RCC 7860 (cell line): ENCODE measurements at regions not wholly inside any gene's neighbourhood (a gene's known extent, or its start where the extent isn't known, plus 50 kb on each side); places are given as distances from the start of the nearest gene placed in this dataset.

Experiments used
- DNase-seq: peaks from one replicate; pipeline ENCODE4 v3.0.0-alpha.2; 2015; ENCODE audit warnings: low spot score
- FAIRE-seq: peaks from 2 replicates; lab custom pipeline; 2012; peaks lifted over from hg19 to GRCh38; lab: Jason Lieb, UNC

GRCh38 chr2:118668431-118669424 is 178.7 kb downstream of the EN1 start:
- FAIRE-seq (peak; percentile 92), DNase-seq (peak; percentile 85)

DNA sequence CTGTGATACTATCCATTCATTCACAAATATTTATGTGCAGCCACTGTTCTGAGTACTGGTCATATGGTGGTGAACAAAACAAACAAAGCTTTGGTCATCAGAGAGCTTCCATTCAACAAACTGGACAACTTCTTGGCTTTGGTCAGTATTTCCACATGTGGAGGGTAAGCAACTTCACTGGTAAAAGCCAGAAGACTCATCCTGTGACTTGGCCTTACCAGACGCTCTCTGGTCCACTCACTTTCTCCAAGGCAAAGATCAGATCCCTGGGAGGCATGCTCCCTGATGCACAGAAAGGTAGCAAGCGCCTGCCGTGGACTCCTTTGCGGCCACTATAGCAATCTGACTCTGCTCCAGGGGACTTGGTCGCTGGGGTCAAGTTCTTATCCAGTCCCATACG is 179.5 kb downstream of the EN1 start:
- DNase-seq (peak; percentile 44), FAIRE-seq (no peak)

DNA sequence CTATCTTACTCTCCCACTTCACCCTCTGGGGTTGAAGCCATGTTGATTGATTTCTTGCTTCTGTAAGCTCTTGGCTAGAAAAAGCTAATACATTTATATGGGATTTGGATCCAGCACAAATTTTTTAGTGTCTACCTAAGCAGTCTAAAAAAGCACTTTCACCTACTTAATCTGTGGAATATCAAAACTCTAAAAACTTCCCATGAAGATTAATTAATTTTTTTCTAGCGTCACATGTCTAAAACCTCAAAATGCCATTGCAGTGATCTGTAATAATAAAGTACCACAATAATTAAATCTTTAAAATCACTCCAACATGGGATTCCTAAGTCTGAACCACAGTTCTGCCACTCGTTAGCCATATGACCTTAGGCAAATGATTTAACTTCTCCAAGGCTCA is 180.1 kb downstream of the EN1 start:
- no peak for DNase-seq
- no peak for FAIRE-seq

- no peak for FAIRE-seq
- peak; percentile 32 for DNase-seq
These were observed 181.5 kb downstream of the EN1 start for GRCh38 chr2:118665784-118666529.

DNA sequence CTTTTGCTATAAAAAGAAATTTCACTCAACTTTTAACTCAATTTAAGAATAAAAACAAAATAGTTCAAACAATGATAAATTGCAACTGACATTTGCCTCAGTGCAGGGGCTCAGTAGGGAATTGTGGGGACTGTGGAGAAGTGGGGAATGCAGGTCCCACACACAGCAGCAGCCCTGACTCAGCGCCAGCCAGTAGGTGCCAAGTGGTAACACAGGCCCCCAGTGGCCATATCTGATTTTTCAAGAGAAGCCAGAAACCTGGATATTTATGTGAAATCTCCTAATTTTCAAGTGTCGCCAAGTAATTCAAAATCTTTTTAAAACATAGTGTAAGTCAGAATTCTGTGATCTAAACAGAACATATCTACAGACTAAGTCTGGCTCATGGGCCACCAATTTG is 186.3 kb downstream of the EN1 start:
- FAIRE-seq, result no peak
- no peak for DNase-seq

- FAIRE-seq (no peak), DNase-seq (no peak)
These were observed 188.8 kb downstream of the EN1 start for GRCh38 chr2:118658596-118659198.

- FAIRE-seq (no peak), DNase-seq (no peak)
These were observed 190.0 kb downstream of the EN1 start for GRCh38 chr2:118657466-118657865.

DNA sequence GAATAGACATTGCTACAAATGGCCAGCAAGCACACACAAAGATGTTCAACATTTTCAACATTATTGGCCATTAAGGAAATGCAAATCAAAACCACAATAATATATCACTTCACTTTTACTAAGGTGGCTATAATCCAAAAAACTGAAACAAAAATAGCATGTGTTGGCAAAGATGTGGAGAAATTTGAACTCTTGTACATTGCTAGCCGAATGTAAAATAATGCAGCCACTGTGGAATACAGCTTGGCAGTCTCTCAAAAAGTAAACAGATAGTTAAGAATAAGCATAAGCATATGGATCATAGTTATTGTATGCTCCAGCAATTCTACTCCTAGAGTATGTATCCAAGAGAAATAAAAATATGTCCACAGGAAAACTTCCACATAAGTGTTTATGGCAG is 192.5 kb downstream of the EN1 start:
- DNase-seq, result no peak
- no peak for FAIRE-seq

GRCh38 chr2:118650327-118650726 is 197.1 kb downstream of the EN1 start:
- no peak for FAIRE-seq
- no peak for DNase-seq

GRCh38 chr2:118645876-118646275 is 201.6 kb downstream of the EN1 start:
- FAIRE-seq (no peak), DNase-seq (no peak)

- FAIRE-seq (no peak), DNase-seq (no peak)
These were observed 203.3 kb downstream of the EN1 start for GRCh38 chr2:118644190-118644589.

DNA sequence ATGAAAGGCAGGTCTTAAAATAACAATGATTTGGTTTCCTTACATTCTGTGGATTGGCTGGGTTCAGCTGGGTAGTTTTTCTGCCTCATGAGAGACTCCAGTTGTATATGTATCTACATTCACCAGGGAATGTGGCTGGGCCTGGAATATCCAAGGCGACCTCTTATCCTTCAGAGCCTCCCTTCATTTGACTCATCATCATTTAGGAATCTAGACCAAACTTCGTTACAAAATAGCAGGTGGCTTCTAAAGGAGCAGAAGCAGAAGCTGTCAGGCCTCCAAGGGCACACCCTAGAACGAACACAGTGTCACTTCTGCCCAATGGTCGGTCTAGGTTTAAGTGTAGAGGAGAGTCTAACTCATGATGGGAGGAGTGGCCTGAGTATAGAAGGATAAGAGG is 204.2 kb downstream of the EN1 start:
- FAIRE-seq (no peak), DNase-seq (no peak)

DNA sequence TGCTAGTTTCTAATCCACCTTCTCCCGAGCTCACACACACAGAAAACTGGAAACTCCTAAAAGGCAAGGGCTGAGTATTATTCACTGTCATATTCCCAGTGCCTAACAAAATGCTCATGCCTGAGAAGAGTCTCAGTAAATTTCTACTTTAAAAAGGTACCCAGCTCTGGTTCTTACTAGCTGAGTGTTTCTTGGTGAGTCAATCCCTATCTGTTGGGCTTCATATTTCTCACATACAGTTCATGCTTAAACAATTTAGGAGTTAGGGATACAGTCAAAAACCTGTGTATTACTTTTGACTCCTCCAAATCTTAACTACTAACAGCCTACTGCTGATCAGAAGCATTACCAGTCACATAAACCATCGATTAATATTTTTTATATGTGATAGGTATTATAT is 204.9 kb downstream of the EN1 start:
- FAIRE-seq (no peak), DNase-seq (no peak)

GRCh38 chr2:118641711-118642110 is 205.7 kb downstream of the EN1 start:
- peak; percentile 18 for DNase-seq
- FAIRE-seq, result peak; percentile 54

GRCh38 chr2:118639371-118639770 is 208.1 kb downstream of the EN1 start:
- DNase-seq (no peak), FAIRE-seq (no peak)

DNA sequence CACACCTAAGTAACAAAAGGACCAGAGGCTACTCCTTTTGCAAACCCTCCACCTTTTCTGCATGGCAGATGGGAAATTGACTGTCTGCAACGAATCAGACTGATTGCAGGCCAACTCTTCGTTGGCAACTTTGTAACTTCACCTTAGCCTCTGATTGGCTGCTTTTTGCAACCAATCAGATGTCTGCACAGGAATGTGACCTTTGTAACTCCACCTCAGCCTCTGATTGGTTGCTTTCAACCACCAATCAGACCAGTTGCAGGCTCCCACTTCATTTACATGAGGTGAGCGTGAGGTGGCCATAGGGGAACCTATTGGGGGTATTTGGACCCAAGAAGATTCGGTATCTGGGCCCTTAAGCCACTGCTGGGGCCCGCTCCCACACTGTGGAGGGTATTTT is 209.0 kb downstream of the EN1 start:
- no peak for FAIRE-seq
- no peak for DNase-seq

GRCh38 chr2:118635891-118636290 is 211.6 kb downstream of the EN1 start:
- FAIRE-seq (no peak), DNase-seq (no peak)

- DNase-seq (no peak), FAIRE-seq (no peak)
These were observed 212.6 kb downstream of the EN1 start for GRCh38 chr2:118634876-118635275.

DNA sequence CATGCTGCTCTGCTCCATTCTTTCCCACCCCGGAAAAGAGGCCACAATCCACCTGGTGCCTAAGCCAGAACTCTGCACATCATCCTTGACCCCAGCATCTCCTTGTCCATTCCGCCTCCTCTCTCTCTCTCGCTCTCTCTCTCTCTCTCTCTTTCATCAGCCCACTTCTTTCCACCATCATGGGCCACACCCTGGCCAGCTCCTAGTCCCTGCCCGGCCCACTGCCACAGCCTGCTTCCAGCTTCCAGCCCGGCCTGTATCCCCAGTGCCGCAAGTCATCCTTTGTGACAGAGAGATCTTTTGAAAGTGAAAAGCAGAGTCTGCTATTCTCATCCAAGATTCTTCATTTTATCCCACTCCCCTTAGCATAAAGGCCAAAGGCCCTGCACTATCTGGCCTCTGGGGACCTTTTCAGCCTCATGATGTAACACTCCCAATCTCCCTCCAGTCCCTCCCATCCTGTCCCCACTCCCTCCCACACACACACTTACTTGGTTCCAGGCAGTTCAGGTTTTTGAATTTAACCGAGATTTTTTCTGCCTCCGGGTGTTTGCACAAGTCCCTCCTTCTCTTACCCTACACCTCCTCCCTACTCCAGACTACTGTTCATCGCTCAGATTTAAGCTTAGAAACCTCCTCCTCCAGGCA is 214.0 kb downstream of the EN1 start:
- FAIRE-seq (no peak), DNase-seq (no peak)

DNA sequence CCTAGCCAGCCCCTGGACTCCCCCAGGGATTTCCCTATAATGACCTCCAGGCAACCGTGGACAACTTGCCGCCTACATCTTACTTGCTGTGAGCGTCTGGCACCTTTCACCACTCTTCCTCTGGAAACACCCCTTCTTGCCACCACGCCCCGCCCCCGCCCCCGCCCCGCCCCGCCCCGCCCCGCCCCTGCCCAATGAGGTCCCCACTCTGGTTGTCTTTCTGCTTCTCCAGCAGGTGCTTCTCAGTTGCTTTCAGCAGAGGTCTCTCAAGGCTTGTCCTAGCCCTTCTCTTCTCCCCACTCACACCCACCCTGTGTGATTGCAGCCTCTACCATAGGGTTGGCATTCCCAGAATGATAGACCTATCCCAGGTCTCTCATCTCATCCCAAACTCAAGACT is 214.5 kb downstream of the EN1 start:
- FAIRE-seq (no peak), DNase-seq (no peak)

- FAIRE-seq (no peak), DNase-seq (no peak)
These were observed 220.3 kb downstream of the EN1 start for GRCh38 chr2:118627156-118627555.
